HG03060 (cell line): ENCODE measurements at regions not wholly inside any gene's neighbourhood (a gene's known extent, or its start where the extent isn't known, plus 50 kb on each side); places are given as distances from the start of the nearest gene placed in this dataset.

ENCODE experiments used
- ATAC-seq: cut with Tn5 transposase; IDR thresholded peaks from one replicate; pipeline ENCODE4 v1.9.1; 2021; ENCODE audit warnings: low read depth, moderate number of reproducible peaks; ENCODE audit not compliant: unreplicated experiment

- no peak for ATAC-seq
Observed at GRCh38 chr21:35672313-35672712, 388.0 kb downstream of the SETD4 start.

GRCh38 chr21:35664683-35665082 lies 395.6 kb downstream of the SETD4 start:
- no peak for ATAC-seq

GRCh38 chr21:35663856-35664606 lies 396.3 kb downstream of the SETD4 start:
- no peak for ATAC-seq

GRCh38 chr21:35658242-35658641 lies 402.1 kb downstream of the SETD4 start:
- no peak for ATAC-seq

DNA sequence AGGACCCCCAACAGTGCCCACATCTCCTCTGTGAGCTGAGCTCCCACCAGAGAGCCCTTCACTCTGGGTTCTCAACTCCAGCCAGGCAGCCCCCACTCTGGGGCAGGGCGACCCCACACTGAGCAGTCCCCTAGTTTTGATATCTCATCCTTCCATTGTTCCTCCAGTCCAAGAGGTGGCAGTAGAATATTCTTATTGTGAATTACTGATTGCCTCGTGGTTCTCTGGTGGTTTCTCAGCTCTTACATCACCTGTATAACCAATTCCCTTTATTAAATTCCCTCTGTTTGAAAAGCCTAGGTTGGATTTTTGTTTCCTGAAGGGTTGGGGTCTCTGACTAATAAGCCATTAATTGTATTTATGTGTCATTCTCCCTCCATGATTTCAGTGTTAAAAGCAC lies 407.5 kb downstream of the SETD4 start:
- no peak for ATAC-seq

DNA sequence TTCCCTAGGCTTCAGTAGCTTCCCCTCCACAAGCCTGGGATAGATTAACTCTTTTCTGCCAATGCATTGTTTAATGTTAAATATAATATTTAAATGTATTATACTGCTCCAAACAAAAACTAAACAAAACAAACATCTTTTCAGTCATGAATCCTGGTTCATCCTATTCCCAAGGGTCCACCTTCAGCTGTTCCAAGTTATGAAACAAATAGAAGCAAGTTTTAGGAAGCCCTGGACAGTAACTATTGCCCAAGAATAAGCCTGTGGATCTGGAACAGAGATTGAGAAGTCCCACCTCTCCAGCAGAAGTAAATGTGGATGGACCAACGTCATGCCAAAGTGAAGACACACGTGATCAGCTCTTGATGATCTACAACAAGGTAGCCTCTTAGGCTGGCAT lies 408.1 kb downstream of the SETD4 start:
- ATAC-seq = no peak

GRCh38 chr21:35651196-35651595 lies 409.1 kb downstream of the SETD4 start:
- ATAC-seq = no peak

DNA sequence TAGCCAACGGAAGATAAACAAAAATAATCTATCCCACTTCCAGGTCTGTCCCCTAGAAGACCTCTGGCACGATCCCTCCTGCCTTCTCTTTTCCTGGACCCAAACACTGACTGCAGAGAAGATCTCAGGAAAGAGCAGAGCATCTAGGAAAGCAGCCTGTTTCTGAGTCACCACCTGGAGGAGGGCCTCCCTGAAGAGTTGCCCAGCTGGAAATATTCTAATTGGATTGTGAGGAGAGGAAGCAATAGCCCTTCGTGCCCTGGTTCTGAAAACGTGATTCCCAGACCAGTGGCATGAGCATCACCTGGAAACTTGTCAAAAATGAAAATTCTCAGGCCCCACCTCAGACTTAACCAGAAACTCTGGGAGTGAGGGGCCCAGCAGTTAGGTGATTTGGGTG lies 411.1 kb downstream of the SETD4 start:
- no peak for ATAC-seq

DNA sequence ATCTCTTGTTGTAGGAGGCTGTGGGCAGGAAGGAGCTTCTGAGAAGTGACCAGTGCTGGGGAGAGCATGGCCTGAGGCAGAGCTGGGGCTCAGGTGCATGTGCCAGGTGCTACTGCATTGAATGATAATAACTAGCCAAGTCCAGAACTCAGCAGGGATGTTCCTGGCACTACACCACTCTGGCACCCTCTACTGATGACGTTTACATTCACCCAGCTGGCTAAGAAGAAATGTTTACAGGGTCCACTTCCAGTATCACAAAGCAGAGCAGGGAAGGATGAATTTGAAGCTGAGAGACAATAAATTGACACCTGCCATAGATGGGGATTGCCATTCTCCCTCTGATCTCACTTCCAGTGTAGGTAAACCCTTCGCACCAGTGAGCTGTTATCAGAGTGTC lies 411.8 kb downstream of the SETD4 start:
- no peak for ATAC-seq

GRCh38 chr21:35646606-35647005 lies 413.7 kb downstream of the SETD4 start:
- ATAC-seq = no peak

- no peak for ATAC-seq
Observed at GRCh38 chr21:35645991-35646390, 414.3 kb downstream of the SETD4 start.

DNA sequence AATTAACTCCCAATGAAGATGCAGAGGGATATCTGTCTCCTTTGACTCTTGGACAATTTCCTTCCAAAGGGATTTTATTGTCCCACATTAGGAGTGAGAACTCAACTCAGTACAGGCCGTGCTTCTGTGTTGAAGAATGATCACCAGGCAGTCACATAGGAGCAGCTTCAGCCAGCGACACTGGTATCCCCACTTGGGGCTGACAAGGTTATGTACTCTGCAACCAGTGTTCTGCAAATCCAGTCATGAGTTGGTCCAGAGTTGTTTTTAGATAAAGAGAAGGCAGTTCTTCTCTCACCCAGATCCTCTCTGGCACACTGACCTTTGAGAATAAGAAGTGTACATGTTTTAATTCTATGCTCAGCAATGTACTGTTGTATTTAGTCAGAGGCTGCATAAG lies 415.8 kb downstream of the SETD4 start:
- no peak for ATAC-seq

DNA sequence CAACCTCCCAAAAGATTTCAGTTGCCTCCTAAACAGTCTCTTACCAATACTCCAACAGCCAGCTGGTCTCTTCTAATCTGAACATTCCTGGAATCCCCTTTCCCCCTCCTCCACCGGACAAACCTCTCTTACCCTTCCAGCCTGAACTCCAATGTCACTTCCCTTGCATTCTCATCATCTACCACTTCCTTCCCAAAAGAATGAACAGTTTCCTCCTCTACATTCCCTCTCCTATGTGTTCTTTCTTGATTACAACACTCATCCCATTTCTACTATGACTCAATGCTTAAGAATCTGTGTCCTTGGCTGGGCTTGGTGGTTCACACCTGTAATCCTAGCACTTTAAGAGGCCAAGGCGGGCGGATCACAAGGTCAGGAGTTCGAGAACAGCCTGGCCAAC lies 417.1 kb downstream of the SETD4 start:
- ATAC-seq = no peak

DNA sequence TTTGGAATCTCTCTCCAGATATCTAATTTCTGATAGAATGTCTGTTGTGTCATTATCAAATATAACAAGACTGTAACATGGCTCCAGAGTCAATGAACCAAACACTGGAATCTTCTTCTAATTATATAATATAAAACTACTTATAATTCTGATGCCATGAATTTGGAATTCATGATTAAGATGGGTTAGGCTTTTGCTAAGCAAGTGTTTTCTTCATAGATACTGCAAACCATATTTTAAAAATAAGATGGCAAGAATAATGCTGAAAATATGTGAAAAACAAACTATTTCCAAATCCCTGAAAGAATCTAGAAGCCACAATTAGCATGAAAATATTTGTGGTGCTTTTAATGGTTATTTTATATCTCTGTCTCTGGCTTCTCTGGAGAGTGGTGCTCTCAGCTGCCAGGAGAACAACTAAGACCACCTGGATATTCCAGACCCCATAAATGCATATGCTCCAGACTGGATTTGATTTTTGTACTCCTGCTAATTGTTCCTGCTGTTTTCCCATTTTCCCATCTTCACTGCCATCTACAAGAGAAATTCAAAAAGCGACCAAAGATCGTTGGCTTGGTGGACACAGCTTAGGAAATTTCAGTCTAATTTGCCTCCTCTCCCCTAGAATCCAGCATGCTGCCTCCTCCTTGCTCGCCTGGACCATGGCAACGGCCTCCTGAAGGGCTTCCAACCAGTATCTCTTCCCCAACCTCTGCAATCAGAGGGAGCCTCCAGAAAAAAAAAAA lies 418.9 kb downstream of the SETD4 start:
- no peak for ATAC-seq

GRCh38 chr21:35637431-35637830 lies 422.9 kb downstream of the SETD4 start:
- no peak for ATAC-seq

- ATAC-seq = no peak
Observed at GRCh38 chr21:35635994-35636393, 424.3 kb downstream of the SETD4 start.

DNA sequence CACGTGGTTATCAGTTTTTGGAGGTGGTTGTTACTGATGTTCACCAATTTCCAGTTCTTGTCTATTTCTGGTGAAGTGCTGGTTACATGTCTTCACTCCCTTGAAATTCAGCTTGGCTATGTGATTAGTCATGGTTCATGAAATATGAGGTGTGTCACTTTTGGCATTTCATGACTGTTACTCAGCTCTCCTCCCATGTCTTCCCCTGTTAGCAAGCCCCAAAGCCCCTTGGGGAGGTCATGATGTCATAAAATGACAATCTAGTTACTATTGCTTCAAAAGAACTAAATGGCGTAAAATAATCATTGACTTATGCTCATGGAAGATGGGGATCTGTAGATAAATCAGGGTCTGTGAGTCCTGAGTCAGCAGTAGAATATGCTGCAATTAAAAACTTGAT lies 425.1 kb downstream of the SETD4 start:
- no peak for ATAC-seq

DNA sequence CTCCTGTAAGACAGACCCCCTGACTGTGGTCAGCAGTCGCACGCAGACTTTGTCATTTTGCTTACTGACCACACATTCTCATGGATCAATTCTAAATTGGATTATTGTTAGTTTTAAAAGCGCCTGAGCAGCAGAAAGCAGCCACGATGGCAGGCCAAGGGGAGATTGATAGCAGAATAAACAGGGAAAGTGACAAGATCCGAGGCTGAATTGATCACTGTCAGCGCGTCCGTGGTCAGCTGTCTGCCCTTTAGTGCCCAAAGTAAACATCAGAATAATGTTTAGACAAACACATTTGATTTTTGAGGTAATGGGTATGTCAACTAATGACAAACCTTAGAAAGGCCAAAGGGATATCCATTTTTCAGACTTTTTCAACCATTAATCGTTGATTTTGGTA lies 426.8 kb downstream of the SETD4 start:
- no peak for ATAC-seq

GRCh38 chr21:35632711-35633110 lies 427.6 kb downstream of the SETD4 start:
- no peak for ATAC-seq

- no peak for ATAC-seq
Observed at GRCh38 chr21:35628316-35628715, 432.0 kb downstream of the SETD4 start.

GRCh38 chr21:35627462-35627861 lies 432.9 kb downstream of the SETD4 start:
- no peak for ATAC-seq

GRCh38 chr21:35625576-35625975 lies 434.8 kb downstream of the SETD4 start:
- ATAC-seq = no peak
